ENCODE measurements at regions not wholly inside any gene's neighbourhood (a gene's known extent, or its start where the extent isn't known, plus 50 kb on each side); places are given as distances from the start of the nearest gene placed in this dataset.

GRCh38 chr16:55015181-55015913 is 84.7 kb downstream of the IRX5 start:
- Histone ChIP-seq H3K36me3 (no peaks in the 10 kb centered on the region), H3K4me3 (no peak overlapping the region), H3K4me1 (no peaks in the 10 kb centered on the region), H3K27ac (no peak overlapping the region), H3K27me3 (peaks cover 0 to 14% (median 0%) of the 10 kb centered on the region in 7 donors), H3K9me3 (no peaks in the 10 kb centered on the region)
- no peak for TF ChIP-seq CTCF (IDR thresholded peaks at IDR 0.05)
- intact Hi-C loops (cut with DNase I), result no loop called here
- no peak for ATAC-seq
- no peak for DNase-seq
- WGBS, 2 donors, result 78 to 82% methylated on average over 10 of the region's 10 CpGs

DNA sequence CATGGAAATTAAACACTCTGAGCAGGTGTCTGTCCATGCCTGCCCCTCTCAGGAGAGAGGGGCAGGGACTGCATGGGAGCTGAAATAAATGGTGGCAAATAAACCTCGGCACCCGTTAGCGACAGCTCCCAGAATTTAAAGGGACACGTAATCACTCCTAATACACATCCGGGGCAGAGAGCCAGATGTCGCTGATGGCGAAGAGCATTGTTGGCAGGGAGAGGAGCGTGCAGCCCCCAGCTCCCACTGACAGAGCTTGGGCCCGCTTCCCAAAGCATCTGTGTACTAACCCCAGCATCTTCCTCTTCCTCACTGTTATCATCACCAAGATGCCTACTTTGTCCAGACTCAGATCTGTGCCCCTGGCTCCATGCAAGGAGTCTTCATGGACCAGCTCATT is 85.8 kb downstream of the IRX5 start:
- Histone ChIP-seq H3K27me3 (peaks cover 0 to 14% (median 2%) of the 10 kb centered on the region in 7 donors), H3K9me3 (peaks cover 0 to 11% (median 6%) of the 10 kb centered on the region in 11 donors), H3K27ac (no peak overlapping the region), H3K4me1 (no peaks in the 10 kb centered on the region), H3K4me3 (no peak overlapping the region), H3K36me3 (no peaks in the 10 kb centered on the region)
- DNase-seq, result no peak
- no peak for ATAC-seq
- TF ChIP-seq CTCF (IDR thresholded peaks at IDR 0.05), result no peak
- intact Hi-C loops (cut with DNase I), result no loop called here
- WGBS, 2 donors, result 73 to 79% methylated on average over 9 of the region's 9 CpGs

GRCh38 chr16:55017321-55017720 is 86.7 kb downstream of the IRX5 start:
- Histone ChIP-seq H3K27ac (no peak overlapping the region), H3K4me1 (no peaks in the 10 kb centered on the region), H3K9me3 (peaks cover 0 to 14% (median 6%) of the 10 kb centered on the region in 11 donors), H3K4me3 (no peak overlapping the region), H3K36me3 (no peaks in the 10 kb centered on the region), H3K27me3 (peaks cover 0 to 19% (median 9%) of the 10 kb centered on the region in 7 donors)
- WGBS, 2 donors, result 55 to 68% methylated on average over 6 of the region's 6 CpGs
- no peak for DNase-seq
- intact Hi-C loops (cut with DNase I), result no loop called here
- TF ChIP-seq CTCF (IDR thresholded peaks at IDR 0.05), result no peak
- no peak for ATAC-seq

- WGBS, 2 donors, result 83 to 85% methylated on average over 24 of the region's 24 CpGs
- H3K27me3 ChIP-seq, result peaks cover 0 to 19% (median 9%) of the 10 kb centered on the region in 7 donors
- no peaks in the 10 kb centered on the region for H3K36me3 ChIP-seq
- no peak overlapping the region for H3K4me3 ChIP-seq
- TF ChIP-seq CTCF (IDR thresholded peaks at IDR 0.05), result no peak
- ATAC-seq (peak in 2 of 8 donors; percentile 30 to 55), DNase-seq (no peak)
- no peaks in the 10 kb centered on the region for H3K4me1 ChIP-seq
- H3K9me3 ChIP-seq, result peaks cover 0 to 18% (median 6%) of the 10 kb centered on the region in 11 donors
- intact Hi-C loops (cut with DNase I), result no loop called here
- H3K27ac ChIP-seq, result no peak overlapping the region
These were observed 88.2 kb downstream of the IRX5 start for GRCh38 chr16:55018881-55019280.

All from heart right ventricle (tissue), 16 donors.